ENCODE measurements at regions not wholly inside any gene's neighbourhood (a gene's known extent, or its start where the extent isn't known, plus 50 kb on each side); places are given as distances from the start of the nearest gene placed in this dataset.

GRCh38 chr17:52517176-52517575, 358.7 kb upstream of the CA10 start:
- Histone ChIP-seq H3K4me1 (ENCODE audit: control insufficient read depth, low read length) (no peaks in the 10 kb centered on the region), H3F3A (ENCODE audit: control insufficient read depth, insufficient read depth) (no peaks in the 10 kb centered on the region), H3K27ac (ENCODE audit: low read depth, low read length) (no peak overlapping the region), H3K36me3 (ENCODE audit: control insufficient read depth, low read length) (no peaks in the 10 kb centered on the region), H3K4me2 (ENCODE audit: low read length) (no peak overlapping the region), H4K20me1 (ENCODE audit: control insufficient read depth, insufficient read depth, low read depth, low read length) (no peaks in the 10 kb centered on the region), H3K27me3 (ENCODE audit: control insufficient read depth, low read length) (no peaks in the 10 kb centered on the region), H3K9me2 (replicated peaks; ENCODE audit: control insufficient read depth, low read length) (no peaks in the 10 kb centered on the region), H3K4me3 (ENCODE audit: low read length) (no peak overlapping the region), H3K79me2 (ENCODE audit: control insufficient read depth, low read length) (no peaks in the 10 kb centered on the region), H3K9me3 (ENCODE audit: control insufficient read depth, insufficient read depth, low read length) (no peaks in the 10 kb centered on the region)
- TF ChIP-seq EZH2phosphoT487 (IDR thresholded peaks at IDR 0.05; ENCODE audit: borderline replicate concordance, low read length), result no peak
- TF ChIP-seq CTCF (IDR thresholded peaks at IDR 0.05; ENCODE audit: low read depth, low read length, poor library complexity, severe bottlenecking), result no peak

GRCh38 chr17:52515927-52516326, 357.4 kb upstream of the CA10 start:
- H3K4me1 ChIP-seq (ENCODE audit: control insufficient read depth, low read length), result no peaks in the 10 kb centered on the region
- no peaks in the 10 kb centered on the region for H4K20me1 ChIP-seq (ENCODE audit: control insufficient read depth, insufficient read depth, low read depth, low read length)
- no peaks in the 10 kb centered on the region for H3K9me2 ChIP-seq (replicated peaks; ENCODE audit: control insufficient read depth, low read length)
- no peaks in the 10 kb centered on the region for H3K36me3 ChIP-seq (ENCODE audit: control insufficient read depth, low read length)
- no peaks in the 10 kb centered on the region for H3K9me3 ChIP-seq (ENCODE audit: control insufficient read depth, insufficient read depth, low read length)
- no peak overlapping the region for H3K4me3 ChIP-seq (ENCODE audit: low read length)
- no peaks in the 10 kb centered on the region for H3F3A ChIP-seq (ENCODE audit: control insufficient read depth, insufficient read depth)
- TF ChIP-seq EZH2phosphoT487 (IDR thresholded peaks at IDR 0.05; ENCODE audit: borderline replicate concordance, low read length) (no peak), CTCF (IDR thresholded peaks at IDR 0.05; ENCODE audit: low read depth, low read length, poor library complexity, severe bottlenecking) (no peak)
- no peaks in the 10 kb centered on the region for H3K79me2 ChIP-seq (ENCODE audit: control insufficient read depth, low read length)
- no peak overlapping the region for H3K4me2 ChIP-seq (ENCODE audit: low read length)
- H3K27ac ChIP-seq (ENCODE audit: low read depth, low read length), result no peak overlapping the region
- no peaks in the 10 kb centered on the region for H3K27me3 ChIP-seq (ENCODE audit: control insufficient read depth, low read length)

GRCh38 chr17:52505601-52506000, 347.1 kb upstream of the CA10 start:
- Histone ChIP-seq H3K9me2 (replicated peaks; ENCODE audit: control insufficient read depth, low read length) (0 out of 2 replicates have a peak, but pooled peaks cover 2% of the 10 kb centered on the region), H4K20me1 (ENCODE audit: control insufficient read depth, insufficient read depth, low read depth, low read length) (no peaks in the 10 kb centered on the region), H3K4me1 (ENCODE audit: control insufficient read depth, low read length) (no peaks in the 10 kb centered on the region), H3K79me2 (ENCODE audit: control insufficient read depth, low read length) (no peaks in the 10 kb centered on the region), H3K9me3 (ENCODE audit: control insufficient read depth, insufficient read depth, low read length) (no peaks in the 10 kb centered on the region), H3K27me3 (ENCODE audit: control insufficient read depth, low read length) (no peaks in the 10 kb centered on the region), H3K4me2 (ENCODE audit: low read length) (no peak overlapping the region), H3K36me3 (ENCODE audit: control insufficient read depth, low read length) (no peaks in the 10 kb centered on the region), H3F3A (ENCODE audit: control insufficient read depth, insufficient read depth) (no peaks in the 10 kb centered on the region), H3K27ac (ENCODE audit: low read depth, low read length) (no peak overlapping the region), H3K4me3 (ENCODE audit: low read length) (no peak overlapping the region)
- TF ChIP-seq EZH2phosphoT487 (IDR thresholded peaks at IDR 0.05; ENCODE audit: borderline replicate concordance, low read length) (no peak), CTCF (IDR thresholded peaks at IDR 0.05; ENCODE audit: low read depth, low read length, poor library complexity, severe bottlenecking) (no peak)

GRCh38 chr17:52504081-52504480, 345.6 kb upstream of the CA10 start:
- Histone ChIP-seq H3K36me3 (ENCODE audit: control insufficient read depth, low read length) (no peaks in the 10 kb centered on the region), H3K27me3 (ENCODE audit: control insufficient read depth, low read length) (no peaks in the 10 kb centered on the region), H3K4me2 (ENCODE audit: low read length) (no peak overlapping the region), H3K9me2 (replicated peaks; ENCODE audit: control insufficient read depth, low read length) (no peaks in the 10 kb centered on the region), H3K4me3 (ENCODE audit: low read length) (no peak overlapping the region), H3K79me2 (ENCODE audit: control insufficient read depth, low read length) (no peaks in the 10 kb centered on the region), H3K27ac (ENCODE audit: low read depth, low read length) (no peak overlapping the region), H3K9me3 (ENCODE audit: control insufficient read depth, insufficient read depth, low read length) (no peaks in the 10 kb centered on the region), H3F3A (ENCODE audit: control insufficient read depth, insufficient read depth) (no peaks in the 10 kb centered on the region), H4K20me1 (ENCODE audit: control insufficient read depth, insufficient read depth, low read depth, low read length) (no peaks in the 10 kb centered on the region), H3K4me1 (ENCODE audit: control insufficient read depth, low read length) (no peaks in the 10 kb centered on the region)
- no peak for TF ChIP-seq CTCF (IDR thresholded peaks at IDR 0.05; ENCODE audit: low read depth, low read length, poor library complexity, severe bottlenecking)
